ENCODE measurements at regions not wholly inside any gene's neighbourhood (a gene's known extent, or its start where the extent isn't known, plus 50 kb on each side); places are given as distances from the start of the nearest gene placed in this dataset.
"Not testable (repeated sequence)": the region's sequence is repeated elsewhere in the genome, so short reads cannot be mapped to it uniquely, and the experiment has no call there.

GRCh38 chr11:14573539-14574057, 53.4 kb upstream of the PSMA1 start:
- not testable (repeated sequence) for DNase-seq (ENCODE audit: low read depth in 4 of 4, low spot score in 3 of 4)

DNA sequence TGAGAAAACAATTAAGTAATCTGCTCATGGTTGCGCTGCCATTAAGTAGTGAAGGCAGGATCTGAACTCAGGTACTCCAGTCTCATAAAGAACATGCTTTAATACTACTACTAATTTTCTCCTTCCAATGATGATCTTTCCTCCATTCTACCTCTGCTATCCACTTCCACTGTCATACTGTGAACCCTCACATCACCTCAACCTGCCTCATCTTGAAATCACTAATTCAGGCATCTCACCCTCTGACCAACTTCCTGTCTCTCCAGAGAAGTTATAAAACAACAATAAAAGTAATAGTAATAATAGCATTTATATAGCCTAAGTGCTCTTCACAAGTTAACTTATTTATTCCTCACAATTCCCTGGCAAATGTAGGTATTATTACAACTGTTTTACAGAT, 57.1 kb upstream of the PSMA1 start:
- no peak for DNase-seq (ENCODE audit: low read depth in 4 of 4, low spot score in 3 of 4)

- DNase-seq (ENCODE audit: low read depth in 4 of 4, low spot score in 3 of 4) = no peak
Measured at GRCh38 chr11:14577835-14578529, 57.8 kb upstream of the PSMA1 start.

DNA sequence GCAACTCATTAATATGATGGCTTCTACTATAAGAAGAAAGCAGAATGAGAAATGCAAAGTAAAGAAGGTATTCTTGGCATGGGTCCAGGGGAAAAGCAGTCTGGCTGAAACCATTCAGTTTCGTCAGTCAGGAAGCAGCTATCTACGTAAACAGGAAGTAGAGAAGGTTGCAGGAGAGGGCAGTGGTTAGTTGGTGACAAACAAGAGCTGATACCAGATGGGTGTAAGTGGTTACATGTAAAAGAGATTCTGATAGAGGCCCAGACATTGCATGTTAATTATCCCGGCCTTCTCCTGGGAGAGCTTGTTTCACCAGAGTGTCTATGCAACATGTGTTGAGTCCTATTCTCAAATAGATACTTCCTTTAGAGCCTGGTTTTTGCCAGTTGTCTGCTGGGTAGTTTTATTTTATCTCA, 58.4 kb upstream of the PSMA1 start:
- DNase-seq (ENCODE audit: low read depth in 4 of 4, low spot score in 3 of 4) = no peak

DNA sequence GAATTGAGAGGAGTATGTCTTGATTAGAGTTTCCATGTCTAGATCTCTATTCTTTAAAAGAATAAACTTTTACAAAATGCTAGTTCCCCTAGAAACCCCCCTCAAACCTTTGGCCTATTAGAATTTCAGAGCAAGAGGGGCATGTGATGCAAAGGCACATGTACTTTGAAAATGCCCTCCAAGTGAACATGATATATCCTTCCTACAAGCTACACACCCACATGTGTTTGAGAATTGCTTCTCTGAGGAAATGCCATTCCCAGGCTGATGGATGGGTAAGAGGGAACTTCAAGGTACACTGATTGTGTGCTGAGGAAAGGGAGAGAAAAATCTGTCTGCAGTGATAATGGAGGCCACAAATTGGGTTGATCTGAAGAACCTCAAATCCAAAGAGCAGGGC, 59.5 kb upstream of the PSMA1 start:
- DNase-seq (ENCODE audit: low read depth in 4 of 4, low spot score in 3 of 4) = no peak

- DNase-seq (ENCODE audit: low read depth in 4 of 4, low spot score in 3 of 4) = no peak
Measured at GRCh38 chr11:14582793-14583192, 60.8 kb upstream of the PDE3B start.

DNA sequence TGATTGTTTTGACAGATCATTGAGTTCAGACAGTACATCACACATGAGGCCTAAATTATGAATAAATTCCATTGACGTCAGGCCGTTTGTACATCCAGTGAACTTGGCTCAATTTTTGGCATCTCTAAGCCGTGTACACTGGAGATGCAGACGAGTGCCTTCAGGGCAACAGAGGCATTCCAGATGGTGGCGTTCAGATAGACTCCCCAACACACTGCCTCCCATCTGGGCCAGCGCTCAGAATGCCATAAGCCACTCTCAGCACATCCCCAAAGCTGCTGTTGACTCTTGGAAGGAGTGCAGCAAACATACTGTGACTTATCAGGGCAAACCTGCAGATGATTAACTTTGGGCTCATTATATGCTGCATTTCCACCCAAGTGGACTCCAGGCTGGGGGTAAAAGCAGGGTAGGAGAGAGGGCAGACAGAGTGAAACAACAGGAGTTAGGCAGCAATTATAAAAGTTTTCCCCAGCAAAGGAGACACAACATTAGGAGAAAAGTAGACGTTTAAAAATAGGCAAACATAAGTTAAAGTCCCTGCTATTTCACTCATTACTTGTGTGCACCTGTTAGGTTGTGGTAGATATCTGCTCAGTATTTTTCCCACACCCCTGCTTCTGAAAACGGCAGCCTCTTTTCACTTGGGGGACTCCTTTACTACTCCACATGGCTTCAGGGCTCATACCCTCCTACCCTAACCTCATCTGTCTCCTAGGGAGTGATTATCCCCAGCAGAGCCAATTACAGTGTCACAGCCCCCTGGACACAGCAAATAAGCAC, 60.2 kb upstream of the PDE3B start:
- DNase-seq (ENCODE audit: low read depth in 4 of 4, low spot score in 3 of 4) = peak in 2 of 4 donors; percentile 39 to 41

GRCh38 chr11:14584035-14584363, 59.6 kb upstream of the PDE3B start:
- DNase-seq (ENCODE audit: low read depth in 4 of 4, low spot score in 3 of 4) = no peak

DNA sequence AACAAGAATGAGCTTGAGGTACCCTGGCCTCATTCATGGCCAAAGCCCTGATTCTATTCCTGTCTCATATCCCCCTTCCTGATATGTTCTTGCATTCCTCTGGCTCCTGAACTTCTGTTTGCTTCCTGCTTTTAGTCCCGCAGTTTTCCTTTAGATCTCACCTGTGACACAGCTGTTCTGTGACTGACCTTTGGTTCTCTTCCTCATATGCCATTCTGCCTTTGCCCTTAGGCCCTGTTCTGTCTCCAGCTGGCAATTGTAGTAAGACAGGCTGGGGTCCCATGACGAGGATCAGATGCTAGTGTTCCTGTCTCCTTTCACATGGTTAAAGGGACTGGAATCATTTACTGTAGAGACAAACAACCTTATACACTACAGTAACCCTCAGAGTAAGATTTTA, 59.0 kb upstream of the PDE3B start:
- DNase-seq (ENCODE audit: low read depth in 4 of 4, low spot score in 3 of 4) = no peak

- no peak for DNase-seq (ENCODE audit: low read depth in 4 of 4, low spot score in 3 of 4)
Measured at GRCh38 chr11:14585438-14585837, 58.2 kb upstream of the PDE3B start.

DNA sequence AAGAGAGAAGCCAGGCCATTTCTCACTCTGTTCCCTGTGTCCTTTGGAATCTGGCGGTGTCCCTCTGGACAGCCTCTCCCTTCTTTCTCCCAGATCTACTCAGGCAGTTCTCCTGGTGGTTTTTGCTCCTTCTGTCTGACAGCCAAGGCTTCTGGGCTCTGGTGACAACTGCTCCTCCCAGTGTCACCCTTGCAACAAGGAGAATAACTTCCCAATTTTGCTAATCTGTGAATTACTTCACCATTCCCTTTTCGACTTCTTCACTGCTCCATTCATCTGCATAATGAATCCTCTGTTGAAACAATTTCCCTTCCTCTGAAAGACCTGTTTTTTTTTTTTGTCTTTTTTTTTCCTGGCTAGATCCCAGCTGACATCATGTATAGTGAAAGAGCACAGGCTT, 56.3 kb upstream of the PDE3B start:
- no peak for DNase-seq (ENCODE audit: low read depth in 4 of 4, low spot score in 3 of 4)

DNA sequence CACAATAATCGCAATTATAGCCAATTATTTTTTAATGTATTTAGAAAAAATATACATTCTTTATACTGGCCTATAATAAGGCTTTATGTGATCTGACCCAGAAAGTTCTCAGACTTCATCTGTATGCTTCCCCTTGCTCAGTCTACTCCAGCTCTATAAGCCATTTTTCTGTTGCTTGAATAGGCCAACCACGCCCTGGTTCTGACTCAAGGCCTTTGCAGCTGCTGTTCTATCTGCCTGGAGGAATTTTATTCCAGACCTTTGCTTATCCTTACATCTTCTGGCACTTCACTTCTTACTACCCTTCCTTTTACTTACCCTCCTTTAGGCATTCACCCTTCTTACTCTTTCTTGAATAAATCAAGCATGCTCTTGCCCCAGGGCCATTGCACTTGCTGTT, 54.9 kb upstream of the PDE3B start:
- no peak for DNase-seq (ENCODE audit: low read depth in 4 of 4, low spot score in 3 of 4)

- DNase-seq (ENCODE audit: low read depth in 4 of 4, low spot score in 3 of 4) = no peak
Measured at GRCh38 chr11:14589421-14589820, 54.2 kb upstream of the PDE3B start.

- not testable (repeated sequence) for DNase-seq (ENCODE audit: low read depth in 4 of 4, low spot score in 3 of 4)
Measured at GRCh38 chr11:14591046-14591445, 52.6 kb upstream of the PDE3B start.

- no peak for DNase-seq (ENCODE audit: low read depth in 4 of 4, low spot score in 3 of 4)
Measured at GRCh38 chr11:14593671-14594070, 49.9 kb upstream of the PDE3B start.

Measured in right renal pelvis (tissue), 4 donors.